GM23338 (cell line): ENCODE measurements at regions not wholly inside any gene's neighbourhood (a gene's known extent, or its start where the extent isn't known, plus 50 kb on each side); places are given as distances from the start of the nearest gene placed in this dataset.
A peak's percentile ranks its signal among the peaks of the same experiment; 100 is the strongest.

Experiments
- ATAC-seq: fragments of 200-7000 bp; cut with Tn5 transposase; 3 replicates; pipeline ENCODE4 v1.9.1; 2020
- DNase-seq: peaks from one replicate; pipeline ENCODE4 v3.0.0-alpha.2; 2015; ENCODE audit warnings: low spot score
- H2AFZ ChIP-seq: fragments of 200-600 bp; sonication (generic); 2 replicates; pipeline ENCODE4 v1.8.0; 2016; ENCODE audit warnings: antibody characterized with exemption, mild to moderate bottlenecking, moderate library complexity
- H3F3A ChIP-seq: fragments of 200-600 bp; sonication (generic); replicated peaks from 2 replicates; pipeline ENCODE4 v1.8.0; 2017; ENCODE audit warnings: antibody characterized with exemption, mixed run types, low read depth
- H3K27ac ChIP-seq: fragments of 200-600 bp; sonication (generic); 2 replicates; pipeline ENCODE4 v1.6.1; 2016; ENCODE audit warnings: low read depth
- H3K27me3 ChIP-seq: fragments of 200-600 bp; sonication (generic); 2 replicates; pipeline ENCODE4 v1.8.0; 2016; ENCODE audit warnings: mild to moderate bottlenecking, mixed run types, moderate library complexity; ENCODE audit not compliant: insufficient read depth
- H3K36me3 ChIP-seq: fragments of 200-600 bp; sonication (generic); 2 replicates; pipeline ENCODE4 v1.8.0; 2016; ENCODE audit warnings: mild to moderate bottlenecking; ENCODE audit not compliant: insufficient read depth
- H3K4me1 ChIP-seq: fragments of 200-600 bp; sonication (generic); 2 replicates; pipeline ENCODE4 v1.8.0; 2016; ENCODE audit warnings: mild to moderate bottlenecking, moderate library complexity; ENCODE audit not compliant: insufficient read depth
- H3K4me2 ChIP-seq: fragments of 200-600 bp; sonication (generic); 2 replicates; pipeline ENCODE4 v1.7.1; 2017; ENCODE audit warnings: mixed run types
- H3K4me3 ChIP-seq: fragments of 200-600 bp; sonication (generic); 2 replicates; pipeline ENCODE4 v1.6.1; 2016; ENCODE audit warnings: mixed run types
- H3K79me2 ChIP-seq: fragments of 200-600 bp; sonication (generic); replicated peaks from 2 replicates; pipeline ENCODE4 v1.8.0; 2017; ENCODE audit warnings: mild to moderate bottlenecking; ENCODE audit not compliant: insufficient read depth
- H3K9me2 ChIP-seq: fragments of 200-600 bp; sonication (generic); 2 replicates; pipeline ENCODE4 v1.8.0; 2017; ENCODE audit not compliant: insufficient read depth
- H4K20me1 ChIP-seq: fragments of 200-600 bp; sonication (generic); replicated peaks from 2 replicates; pipeline ENCODE4 v1.8.0; 2017; ENCODE audit warnings: mild to moderate bottlenecking; ENCODE audit not compliant: insufficient read depth
- H3K27ac Mint-ChIP-seq: 2 replicates; pipeline ENCODE4 v1.8.0; 2020; ENCODE audit warnings: inconsistent platforms, mild to moderate bottlenecking, moderate library complexity, mixed read lengths
- H3K27me3 Mint-ChIP-seq: 3 replicates; pipeline ENCODE4 v1.8.0; 2022; ENCODE audit warnings: low read depth, mild to moderate bottlenecking, moderate library complexity, mixed read lengths, inconsistent platforms; ENCODE audit not compliant: insufficient read depth, poor library complexity
- H3K36me3 Mint-ChIP-seq: 3 replicates; pipeline ENCODE4 v1.8.0; 2021; ENCODE audit warnings: low read depth, mild to moderate bottlenecking, inconsistent platforms, moderate library complexity, mixed read lengths
- H3K4me1 Mint-ChIP-seq: 3 replicates; pipeline ENCODE4 v1.8.0; 2020; ENCODE audit warnings: mild to moderate bottlenecking, inconsistent platforms, mixed read lengths
- H3K4me3 Mint-ChIP-seq: 3 replicates; pipeline ENCODE4 v1.8.0; 2021; ENCODE audit warnings: moderate library complexity, mild to moderate bottlenecking, inconsistent platforms, mixed read lengths
- H3K9me3 Mint-ChIP-seq: 3 replicates; pipeline ENCODE4 v1.8.0; 2020; ENCODE audit warnings: moderate library complexity, mild to moderate bottlenecking, inconsistent platforms, mixed read lengths
- CREB1 ChIP-seq: fragments of 250-450 bp; sonication (Bioruptor Pico); IDR thresholded peaks from 2 replicates; pipeline ENCODE4 v1.5.0; 2020; ENCODE audit warnings: low read depth, mild to moderate bottlenecking, moderate library complexity
- ETS1 ChIP-seq: IDR thresholded peaks from 2 replicates; pipeline ENCODE4 v1.6.1; 2016; ENCODE audit warnings: antibody characterized with exemption
- EZH2 ChIP-seq: fragments of 200-600 bp; sonication (generic); IDR thresholded peaks from one replicate; pipeline ENCODE4 v1.8.0; 2017; ENCODE audit warnings: antibody characterized with exemption, mild to moderate bottlenecking, low read depth; ENCODE audit not compliant: unreplicated experiment
- JUNB ChIP-seq: IDR thresholded peaks from one replicate; pipeline ENCODE4 v1.6.1; 2016; ENCODE audit warnings: antibody characterized with exemption; ENCODE audit not compliant: unreplicated experiment
- NANOG ChIP-seq: IDR thresholded peaks from 2 replicates; pipeline ENCODE4 v1.6.1; 2016; ENCODE audit warnings: antibody characterized with exemption, borderline replicate concordance
- REST ChIP-seq: IDR thresholded peaks from one replicate; pipeline ENCODE4 v1.6.1; 2018; ENCODE audit warnings: antibody characterized with exemption; ENCODE audit not compliant: unreplicated experiment
- STAT1 ChIP-seq: IDR thresholded peaks from one replicate; pipeline ENCODE4 v1.6.1; 2016; ENCODE audit warnings: antibody characterized with exemption; ENCODE audit not compliant: unreplicated experiment
- ZNF114 ChIP-seq: fragments of 250-450 bp; sonication (Bioruptor Pico); IDR thresholded peaks from 2 replicates; pipeline ENCODE4 v1.5.0; 2020; ENCODE audit warnings: mild to moderate bottlenecking, moderate library complexity
- ZNF331 ChIP-seq: fragments of 250-450 bp; sonication (Bioruptor Pico); IDR thresholded peaks from 2 replicates; pipeline ENCODE4 v1.5.0; 2020; ENCODE audit warnings: low read depth, mild to moderate bottlenecking, moderate library complexity
- TF ChIP-seq, protein P1 (sequence below): fragments of 250-450 bp; sonication (Bioruptor Pico); IDR thresholded peaks from 2 replicates; pipeline ENCODE4 v1.5.0; 2020; ENCODE audit warnings: mild to moderate bottlenecking, moderate library complexity
- TF ChIP-seq, protein P2 (sequence below), 2 experiments: fragments of 200-600 bp in 1 of 2; sonication (generic) in 1 of 2; conservative IDR thresholded peaks; 2 replicates each; pipeline versions ENCODE4 v1.5.1 to v1.6.1; 2016 to 2017; ENCODE audit warnings: antibody characterized with exemption in 2 of 2, low read depth in 2 of 2, mild to moderate bottlenecking in 2 of 2, moderate library complexity in 1 of 2

DNA sequence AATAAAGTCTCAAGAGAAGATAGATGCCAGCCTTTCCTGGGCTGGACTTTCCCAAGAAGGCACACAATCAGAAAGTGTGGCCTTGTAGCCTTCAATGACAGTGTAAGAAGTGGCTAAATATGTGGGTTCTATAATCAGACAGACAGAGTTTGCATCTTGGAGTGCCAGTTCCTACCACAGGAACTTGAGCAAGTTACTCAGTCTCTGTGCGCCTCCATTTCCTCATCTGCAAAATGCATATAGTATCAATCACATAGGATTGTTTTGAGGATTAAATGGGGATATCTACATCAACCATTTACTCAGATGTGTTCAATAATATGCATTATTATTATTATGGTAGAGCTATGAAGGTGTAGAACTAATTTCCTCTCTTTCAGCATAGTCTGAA, 176.8 kb upstream of the PTBP2 start:
- peaks cover 1% of the 10 kb centered on the region for H3K27me3 Mint-ChIP-seq
- Histone ChIP-seq H3K4me2 (peak overlapping the region; percentile 53), H3K27ac (peak overlapping the region; percentile 10; the same call in 1 of the 2 replicates)

More for the DNA sequence above, 176.8 kb upstream of the PTBP2 start:
- Mint-ChIP-seq H3K27ac (peak overlapping the region; percentile 45), H3K36me3 (no peaks in the 10 kb centered on the region; the same call in 2 of the 3 replicates), H3K9me3 (no peaks in the 10 kb centered on the region), H3K4me1 (peaks cover 28% of the 10 kb centered on the region), H3K4me3 (no peak overlapping the region)
- Histone ChIP-seq H3K4me1 (peaks cover 30% of the 10 kb centered on the region), H3K4me3 (no peak overlapping the region), H3F3A (no peaks in the 10 kb centered on the region), H2AFZ (no peak overlapping the region), H3K9me2 (no peaks in the 10 kb centered on the region), H4K20me1 (no peaks in the 10 kb centered on the region), H3K36me3 (no peaks in the 10 kb centered on the region), H3K27me3 (no peaks in the 10 kb centered on the region), H3K79me2 (no peaks in the 10 kb centered on the region)
- DNase-seq (no peak), ATAC-seq (no peak)
- TF ChIP-seq, protein P1, sequence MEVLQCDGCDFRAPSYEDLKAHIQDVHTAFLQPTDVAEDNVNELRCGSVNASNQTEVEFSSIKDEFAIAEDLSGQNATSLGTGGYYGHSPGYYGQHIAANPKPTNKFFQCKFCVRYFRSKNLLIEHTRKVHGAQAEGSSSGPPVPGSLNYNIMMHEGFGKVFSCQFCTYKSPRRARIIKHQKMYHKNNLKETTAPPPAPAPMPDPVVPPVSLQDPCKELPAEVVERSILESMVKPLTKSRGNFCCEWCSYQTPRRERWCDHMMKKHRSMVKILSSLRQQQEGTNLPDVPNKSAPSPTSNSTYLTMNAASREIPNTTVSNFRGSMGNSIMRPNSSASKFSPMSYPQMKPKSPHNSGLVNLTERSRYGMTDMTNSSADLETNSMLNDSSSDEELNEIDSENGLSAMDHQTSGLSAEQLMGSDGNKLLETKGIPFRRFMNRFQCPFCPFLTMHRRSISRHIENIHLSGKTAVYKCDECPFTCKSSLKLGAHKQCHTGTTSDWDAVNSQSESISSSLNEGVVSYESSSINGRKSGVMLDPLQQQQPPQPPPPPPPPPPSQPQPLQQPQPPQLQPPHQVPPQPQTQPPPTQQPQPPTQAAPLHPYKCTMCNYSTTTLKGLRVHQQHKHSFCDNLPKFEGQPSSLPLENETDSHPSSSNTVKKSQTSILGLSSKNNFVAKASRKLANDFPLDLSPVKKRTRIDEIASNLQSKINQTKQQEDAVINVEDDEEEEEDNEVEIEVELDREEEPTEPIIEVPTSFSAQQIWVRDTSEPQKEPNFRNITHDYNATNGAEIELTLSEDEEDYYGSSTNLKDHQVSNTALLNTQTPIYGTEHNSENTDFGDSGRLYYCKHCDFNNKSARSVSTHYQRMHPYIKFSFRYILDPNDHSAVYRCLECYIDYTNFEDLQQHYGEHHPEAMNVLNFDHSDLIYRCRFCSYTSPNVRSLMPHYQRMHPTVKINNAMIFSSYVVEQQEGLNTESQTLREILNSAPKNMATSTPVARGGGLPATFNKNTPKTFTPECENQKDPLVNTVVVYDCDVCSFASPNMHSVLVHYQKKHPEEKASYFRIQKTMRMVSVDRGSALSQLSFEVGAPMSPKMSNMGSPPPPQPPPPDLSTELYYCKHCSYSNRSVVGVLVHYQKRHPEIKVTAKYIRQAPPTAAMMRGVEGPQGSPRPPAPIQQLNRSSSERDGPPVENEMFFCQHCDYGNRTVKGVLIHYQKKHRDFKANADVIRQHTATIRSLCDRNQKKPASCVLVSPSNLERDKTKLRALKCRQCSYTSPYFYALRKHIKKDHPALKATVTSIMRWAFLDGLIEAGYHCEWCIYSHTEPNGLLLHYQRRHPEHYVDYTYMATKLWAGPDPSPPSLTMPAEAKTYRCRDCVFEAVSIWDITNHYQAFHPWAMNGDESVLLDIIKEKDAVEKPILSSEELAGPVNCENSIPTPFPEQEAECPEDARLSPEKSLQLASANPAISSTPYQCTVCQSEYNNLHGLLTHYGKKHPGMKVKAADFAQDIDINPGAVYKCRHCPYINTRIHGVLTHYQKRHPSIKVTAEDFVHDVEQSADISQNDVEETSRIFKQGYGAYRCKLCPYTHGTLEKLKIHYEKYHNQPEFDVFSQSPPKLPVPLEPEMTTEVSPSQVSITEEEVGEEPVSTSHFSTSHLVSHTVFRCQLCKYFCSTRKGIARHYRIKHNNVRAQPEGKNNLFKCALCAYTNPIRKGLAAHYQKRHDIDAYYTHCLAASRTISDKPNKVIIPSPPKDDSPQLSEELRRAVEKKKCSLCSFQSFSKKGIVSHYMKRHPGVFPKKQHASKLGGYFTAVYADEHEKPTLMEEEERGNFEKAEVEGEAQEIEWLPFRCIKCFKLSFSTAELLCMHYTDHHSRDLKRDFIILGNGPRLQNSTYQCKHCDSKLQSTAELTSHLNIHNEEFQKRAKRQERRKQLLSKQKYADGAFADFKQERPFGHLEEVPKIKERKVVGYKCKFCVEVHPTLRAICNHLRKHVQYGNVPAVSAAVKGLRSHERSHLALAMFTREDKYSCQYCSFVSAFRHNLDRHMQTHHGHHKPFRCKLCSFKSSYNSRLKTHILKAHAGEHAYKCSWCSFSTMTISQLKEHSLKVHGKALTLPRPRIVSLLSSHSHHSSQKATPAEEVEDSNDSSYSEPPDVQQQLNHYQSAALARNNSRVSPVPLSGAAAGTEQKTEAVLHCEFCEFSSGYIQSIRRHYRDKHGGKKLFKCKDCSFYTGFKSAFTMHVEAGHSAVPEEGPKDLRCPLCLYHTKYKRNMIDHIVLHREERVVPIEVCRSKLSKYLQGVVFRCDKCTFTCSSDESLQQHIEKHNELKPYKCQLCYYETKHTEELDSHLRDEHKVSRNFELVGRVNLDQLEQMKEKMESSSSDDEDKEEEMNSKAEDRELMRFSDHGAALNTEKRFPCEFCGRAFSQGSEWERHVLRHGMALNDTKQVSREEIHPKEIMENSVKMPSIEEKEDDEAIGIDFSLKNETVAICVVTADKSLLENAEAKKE: no peak
- TF ChIP-seq STAT1 (no peak), JUNB (no peak), ETS1 (no peak), NANOG (no peak), EZH2 (no peak), REST (no peak), ZNF331 (CRISPR knock-in tag) (no peak), CREB1 (no peak), ZNF114 (no peak)
- TF ChIP-seq, protein P2, sequence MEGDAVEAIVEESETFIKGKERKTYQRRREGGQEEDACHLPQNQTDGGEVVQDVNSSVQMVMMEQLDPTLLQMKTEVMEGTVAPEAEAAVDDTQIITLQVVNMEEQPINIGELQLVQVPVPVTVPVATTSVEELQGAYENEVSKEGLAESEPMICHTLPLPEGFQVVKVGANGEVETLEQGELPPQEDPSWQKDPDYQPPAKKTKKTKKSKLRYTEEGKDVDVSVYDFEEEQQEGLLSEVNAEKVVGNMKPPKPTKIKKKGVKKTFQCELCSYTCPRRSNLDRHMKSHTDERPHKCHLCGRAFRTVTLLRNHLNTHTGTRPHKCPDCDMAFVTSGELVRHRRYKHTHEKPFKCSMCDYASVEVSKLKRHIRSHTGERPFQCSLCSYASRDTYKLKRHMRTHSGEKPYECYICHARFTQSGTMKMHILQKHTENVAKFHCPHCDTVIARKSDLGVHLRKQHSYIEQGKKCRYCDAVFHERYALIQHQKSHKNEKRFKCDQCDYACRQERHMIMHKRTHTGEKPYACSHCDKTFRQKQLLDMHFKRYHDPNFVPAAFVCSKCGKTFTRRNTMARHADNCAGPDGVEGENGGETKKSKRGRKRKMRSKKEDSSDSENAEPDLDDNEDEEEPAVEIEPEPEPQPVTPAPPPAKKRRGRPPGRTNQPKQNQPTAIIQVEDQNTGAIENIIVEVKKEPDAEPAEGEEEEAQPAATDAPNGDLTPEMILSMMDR (conservative IDR thresholded peaks at IDR 0.05; ENCODE audit: low read depth in 2 of 2): no peak
